COLO668 (cell line): ENCODE measurements at regions not wholly inside any gene's neighbourhood (a gene's known extent, or its start where the extent isn't known, plus 50 kb on each side); places are given as distances from the start of the nearest gene placed in this dataset.
A peak's percentile ranks its signal among the peaks of the same experiment; 100 is the strongest.

Experiments used
- DNase-seq: peaks from one replicate; lab custom pipeline; 2025; ENCODE audit not compliant: unreplicated experiment; lab: John Stamatoyannopoulos, UW

- DNase-seq: no peak
Observed at GRCh38 chr11:114758627-114759026, 80.3 kb downstream of the NXPE2 start.

GRCh38 chr11:114762408-114762807, 84.1 kb downstream of the NXPE2 start:
- peak; percentile 51 for DNase-seq

DNA sequence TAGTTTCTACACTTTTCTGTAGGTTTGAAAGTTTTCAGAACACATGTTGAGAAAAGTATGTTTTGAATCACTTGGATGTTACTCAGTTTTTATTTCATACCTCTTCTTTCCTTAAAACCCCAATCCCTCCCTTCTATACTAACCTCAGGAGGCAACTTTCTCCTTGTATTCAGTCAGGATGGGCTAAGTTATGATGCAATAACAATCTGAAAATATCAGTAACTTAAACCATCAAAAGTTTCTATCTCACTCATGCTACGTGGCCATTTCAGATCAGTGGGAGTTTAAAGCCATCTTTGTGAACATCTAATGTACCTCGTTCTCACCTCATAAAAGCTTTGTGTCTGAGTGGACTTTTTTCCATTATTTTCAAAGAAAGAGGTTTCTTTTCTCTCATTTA, 86.2 kb downstream of the NXPE2 start:
- DNase-seq: no peak

DNA sequence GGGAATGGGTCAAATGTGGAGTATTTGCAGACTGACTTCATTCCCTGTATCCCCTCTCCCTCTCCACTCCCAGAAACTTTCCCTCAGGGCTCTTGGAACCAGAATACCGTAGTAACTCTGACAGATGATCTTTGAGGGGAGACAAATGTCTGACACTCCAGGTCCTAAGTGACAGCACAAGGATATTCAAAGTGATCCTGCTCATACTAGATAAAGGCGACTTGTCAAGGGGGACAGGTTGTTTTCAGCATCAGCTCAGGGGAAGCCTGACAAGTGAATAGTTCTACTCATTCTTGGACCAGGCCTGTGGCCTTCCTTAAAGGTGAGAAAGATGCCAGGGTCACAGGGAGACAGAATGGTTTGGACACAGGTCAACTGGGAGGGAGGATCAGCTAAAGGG, 92.8 kb downstream of the NXPE2 start:
- DNase-seq: no peak

DNA sequence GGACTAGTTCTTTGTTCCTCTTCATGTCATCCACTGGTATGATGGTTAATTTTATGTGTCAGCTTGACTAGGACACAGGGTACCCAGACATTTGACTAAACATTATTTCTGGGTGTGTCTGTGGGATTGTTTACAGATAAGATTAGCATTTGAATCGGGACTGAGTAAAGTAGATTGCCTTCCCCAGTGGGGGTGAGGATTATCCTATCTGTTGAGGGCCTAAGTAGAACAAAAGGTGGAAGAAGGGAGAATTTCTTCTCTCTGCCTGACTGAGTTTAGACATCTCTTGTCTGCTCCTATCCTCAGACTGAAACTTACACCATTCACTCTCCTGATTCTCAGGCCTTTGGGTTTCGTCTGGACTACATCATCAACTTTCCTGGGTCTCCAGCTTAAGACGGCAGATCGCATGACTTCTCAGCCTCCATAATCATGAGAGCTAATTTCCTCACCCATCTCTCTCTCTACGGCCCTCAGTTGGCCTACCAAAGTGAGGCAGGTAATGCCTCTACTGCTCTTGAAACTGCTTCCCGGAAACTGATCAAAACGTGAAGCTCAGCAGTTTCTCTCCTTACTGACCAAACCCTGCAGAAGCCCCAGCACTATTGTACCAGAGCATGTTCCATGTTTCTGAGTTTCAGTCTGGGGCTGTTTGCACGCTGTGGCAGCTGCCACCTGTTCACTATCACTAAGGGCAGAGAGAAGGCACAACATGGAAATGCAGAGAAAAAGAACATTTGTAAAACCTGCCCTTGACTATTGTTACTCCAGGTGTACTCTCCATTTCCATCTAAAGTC, 95.4 kb downstream of the NXPE2 start:
- no peak for DNase-seq

DNA sequence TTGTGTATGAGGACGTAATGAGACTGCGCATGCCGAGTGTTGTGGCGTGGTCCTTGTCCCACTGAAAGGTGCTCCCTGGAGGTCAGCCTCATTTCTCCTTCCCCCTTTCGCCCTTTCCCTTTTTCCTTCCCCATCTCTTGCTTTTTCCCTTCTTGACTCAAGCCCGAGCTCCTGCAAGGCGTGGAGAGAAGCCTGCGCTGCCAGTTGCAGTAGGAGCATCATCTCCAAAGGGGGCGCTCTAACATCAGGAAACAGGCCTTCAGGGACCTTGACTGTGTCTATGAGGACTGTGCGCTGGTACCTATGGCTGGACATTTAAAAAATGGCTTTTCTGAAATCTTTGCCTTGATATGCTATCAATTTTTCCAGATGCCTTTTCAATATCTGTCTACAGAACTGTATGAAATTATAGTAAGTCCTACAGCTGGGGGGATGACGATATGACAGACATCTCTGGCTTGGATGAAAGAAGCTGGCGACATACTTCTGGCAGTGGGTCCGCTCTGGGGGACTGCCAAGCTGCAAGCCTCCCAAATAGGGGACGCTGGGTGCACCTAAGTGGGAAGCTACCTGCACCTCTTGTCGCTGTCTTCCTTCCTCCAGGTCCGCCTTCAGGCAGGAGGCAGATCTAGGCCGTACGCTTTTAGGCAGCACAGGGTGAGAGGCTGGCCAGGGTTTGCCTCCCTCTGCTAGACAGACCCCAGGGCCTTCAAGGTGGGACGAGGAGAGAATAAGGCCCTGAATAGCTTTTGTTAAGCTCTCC, 96.5 kb downstream of the NXPE2 start:
- DNase-seq: peak; percentile 70

- DNase-seq: no peak
Observed at GRCh38 chr11:114775875-114776621, 97.7 kb downstream of the NXPE2 start.

GRCh38 chr11:114776956-114777355, 98.6 kb downstream of the NXPE2 start:
- no peak for DNase-seq

GRCh38 chr11:114779189-114779588, 100.9 kb downstream of the NXPE2 start:
- DNase-seq: no peak

DNA sequence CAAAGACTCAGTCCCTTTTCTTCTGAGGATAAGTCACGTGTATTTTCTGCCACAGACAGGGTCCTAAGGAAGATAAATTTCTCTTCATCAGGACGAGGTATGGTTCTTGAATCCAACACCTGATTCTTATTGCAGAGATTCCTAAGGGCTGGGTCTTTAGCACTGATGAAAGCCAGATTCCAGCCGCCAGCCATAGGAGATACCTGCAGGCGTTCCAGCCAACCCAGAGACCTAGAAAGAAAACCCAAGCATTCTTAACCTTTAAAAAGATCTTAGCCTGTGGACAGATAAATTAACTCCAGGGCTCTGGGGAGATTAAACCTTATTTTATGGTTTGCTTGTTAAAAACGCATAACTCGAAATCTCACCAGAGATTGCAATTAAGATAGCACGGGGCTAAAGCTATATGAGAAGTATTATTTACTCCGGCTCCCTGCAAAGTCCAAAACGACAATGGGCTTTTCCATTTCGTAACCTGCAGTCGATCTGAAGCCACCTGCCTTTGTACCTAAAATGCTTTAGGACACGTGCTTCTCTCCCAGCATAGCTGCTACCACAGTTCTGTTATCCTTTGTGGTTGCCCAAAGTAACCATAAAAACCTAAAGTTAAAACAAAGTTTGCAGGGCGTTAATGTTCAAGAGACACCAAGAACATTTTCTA, 104.5 kb downstream of the NXPE2 start:
- no peak for DNase-seq

DNA sequence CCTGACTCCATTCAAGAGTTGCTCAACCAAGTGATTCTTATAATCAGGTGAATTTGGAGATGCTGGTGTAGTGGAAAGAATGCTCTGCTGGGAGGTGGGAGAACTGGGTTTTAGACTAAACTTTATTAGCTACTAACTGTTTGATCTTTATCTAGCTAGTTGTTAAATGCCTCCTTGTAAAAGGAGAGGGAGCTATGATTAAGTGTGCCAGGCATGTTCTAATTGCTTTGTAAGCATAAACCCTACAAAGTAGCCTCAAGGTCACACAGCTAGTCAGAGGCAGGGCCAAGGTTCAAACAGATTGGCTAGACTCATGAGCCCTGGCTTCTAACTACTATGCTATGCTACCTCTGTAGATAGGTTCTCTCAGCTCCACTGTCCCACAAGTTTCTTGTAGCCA, 105.5 kb downstream of the NXPE2 start:
- no peak for DNase-seq

- no peak for DNase-seq
Observed at GRCh38 chr11:114784216-114784615, 105.9 kb downstream of the NXPE2 start.

DNA sequence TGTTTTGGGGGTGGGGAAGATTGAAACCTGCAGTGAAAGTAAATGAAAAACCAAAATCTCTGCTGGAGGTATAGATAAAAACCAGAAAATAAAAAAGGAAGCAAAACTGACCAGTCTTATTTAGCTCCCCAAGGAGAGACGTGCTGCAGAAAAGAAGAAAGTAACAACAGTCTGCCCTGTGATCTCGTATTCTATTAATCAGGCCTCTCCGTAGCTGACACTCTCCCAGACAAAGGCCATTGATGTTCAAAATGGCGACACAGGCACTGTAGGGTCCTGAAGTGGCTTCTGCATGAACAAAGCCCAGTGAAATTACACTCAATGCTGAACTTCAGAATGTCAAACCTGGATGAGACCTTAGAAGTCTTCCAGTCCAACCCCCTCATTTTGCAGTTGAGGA, 106.6 kb downstream of the NXPE2 start:
- no peak for DNase-seq

- peak; percentile 70 for DNase-seq
Observed at GRCh38 chr11:114785820-114786219, 107.5 kb downstream of the NXPE2 start.

DNA sequence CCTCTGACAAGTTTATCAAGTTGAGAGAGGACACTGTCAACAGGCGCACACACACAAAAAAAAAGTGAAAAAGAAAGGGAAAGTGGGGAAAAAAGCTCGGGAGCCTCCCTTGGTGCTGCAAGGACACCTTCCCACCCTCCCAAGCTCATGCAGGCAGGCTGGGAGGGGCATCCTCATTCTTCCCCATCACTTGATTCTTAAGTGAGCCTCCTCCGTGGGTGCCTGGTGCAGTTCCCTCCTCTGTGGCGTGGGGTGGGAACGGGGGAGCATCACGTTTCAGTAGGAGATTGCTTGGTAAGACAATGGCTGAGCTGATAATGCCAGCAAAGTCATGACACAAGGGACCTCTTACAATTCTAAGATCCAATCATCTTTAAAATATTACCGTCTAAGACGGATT, 108.8 kb downstream of the NXPE2 start:
- no peak for DNase-seq

GRCh38 chr11:114790910-114791309, 112.6 kb downstream of the NXPE2 start:
- no peak for DNase-seq

GRCh38 chr11:114794048-114794684, 115.8 kb downstream of the NXPE2 start:
- DNase-seq: no peak

GRCh38 chr11:114796954-114797721, 118.8 kb downstream of the NXPE2 start:
- no peak for DNase-seq

DNA sequence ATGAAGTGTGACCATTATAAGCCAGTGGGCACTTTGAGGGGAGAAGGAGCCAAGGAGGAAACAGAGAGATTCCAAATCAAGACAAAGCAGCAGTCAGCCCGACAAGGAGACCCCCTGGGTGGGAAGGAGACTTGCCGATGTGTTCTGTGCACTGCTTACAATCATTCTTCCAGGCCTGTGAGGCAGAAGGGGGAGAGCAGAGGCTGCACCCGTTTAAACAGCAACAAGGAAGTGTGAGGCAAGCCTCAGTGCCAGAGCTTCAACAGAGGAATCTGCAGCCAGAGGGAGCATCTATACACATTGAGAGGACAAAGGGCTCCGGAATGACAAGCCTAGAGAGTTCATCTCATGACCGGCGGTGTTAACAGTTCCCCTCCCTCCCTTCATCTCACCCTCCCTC, 121.1 kb downstream of the NXPE2 start:
- no peak for DNase-seq

GRCh38 chr11:114801773-114802172, 123.4 kb downstream of the NXPE2 start:
- no peak for DNase-seq
